Astrocyte of the spinal cord (primary cell): ENCODE measurements at regions not wholly inside any gene's neighbourhood (a gene's known extent, or its start where the extent isn't known, plus 50 kb on each side); places are given as distances from the start of the nearest gene placed in this dataset.

Source experiments
- DNase-seq: peaks from one replicate; pipeline ENCODE4 v3.0.0; 2011; ENCODE audit warnings: low read depth, low spot score
- H3K4me3 ChIP-seq: 2 replicates; pipeline ENCODE4 v1.5.1; 2011; ENCODE audit warnings: low read depth, mild to moderate bottlenecking, low read length, moderate library complexity
- in situ Hi-C: cut with HindIII; loops from 2 replicates; pipeline ENCODE4 v1.10.0; 2017; ENCODE audit warnings: low sequenced_read_pairs
- TF ChIP-seq, protein P1 (sequence below): IDR thresholded peaks from 2 replicates; pipeline ENCODE4 v1.5.1; 2012; ENCODE audit warnings: low read depth, mild to moderate bottlenecking, low read length, inconsistent platforms

DNA sequence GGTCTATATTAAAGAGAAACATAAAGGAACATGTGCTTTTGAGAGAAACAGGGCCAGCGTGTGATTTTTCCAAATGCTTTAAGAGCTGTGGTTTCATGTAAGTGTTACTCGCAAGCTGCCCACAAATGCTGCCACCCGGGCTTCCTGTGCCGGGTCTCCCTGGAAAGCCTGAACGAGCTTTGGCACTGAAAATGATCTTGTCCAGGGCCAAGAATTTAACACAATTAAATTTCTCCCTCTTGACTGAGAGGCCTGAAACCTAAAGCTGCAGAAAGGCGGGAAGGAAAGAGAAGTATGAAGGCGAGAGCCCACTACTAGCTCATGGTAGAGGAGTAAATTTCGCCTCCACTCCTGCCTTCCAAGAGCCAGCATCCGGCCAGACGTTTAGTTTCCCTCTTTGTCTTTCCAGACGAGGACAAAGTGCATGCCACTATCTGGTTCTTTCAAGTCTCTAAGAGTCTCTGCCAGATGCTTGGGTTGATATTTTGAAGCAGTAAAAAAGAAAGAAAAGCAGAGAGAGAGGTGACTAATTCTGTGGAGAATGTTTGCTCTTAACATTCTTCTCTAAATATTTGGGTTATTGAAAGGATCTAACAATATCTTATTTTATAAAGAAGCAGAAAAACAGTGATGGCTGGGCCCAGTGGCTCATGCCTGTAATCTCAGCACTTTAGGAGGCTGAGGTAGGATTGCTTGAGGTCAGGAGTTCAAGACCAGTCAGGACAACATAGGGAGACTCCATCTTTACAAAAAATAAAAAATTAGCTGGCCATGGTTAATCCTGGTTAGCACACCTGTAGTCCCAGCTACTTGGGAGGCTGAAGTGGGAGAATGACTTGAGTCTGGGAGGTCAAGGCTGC lies 100.0 kb upstream of the HNRNPU start:
- in situ Hi-C loops = no loop called here
- TF ChIP-seq, protein P1, sequence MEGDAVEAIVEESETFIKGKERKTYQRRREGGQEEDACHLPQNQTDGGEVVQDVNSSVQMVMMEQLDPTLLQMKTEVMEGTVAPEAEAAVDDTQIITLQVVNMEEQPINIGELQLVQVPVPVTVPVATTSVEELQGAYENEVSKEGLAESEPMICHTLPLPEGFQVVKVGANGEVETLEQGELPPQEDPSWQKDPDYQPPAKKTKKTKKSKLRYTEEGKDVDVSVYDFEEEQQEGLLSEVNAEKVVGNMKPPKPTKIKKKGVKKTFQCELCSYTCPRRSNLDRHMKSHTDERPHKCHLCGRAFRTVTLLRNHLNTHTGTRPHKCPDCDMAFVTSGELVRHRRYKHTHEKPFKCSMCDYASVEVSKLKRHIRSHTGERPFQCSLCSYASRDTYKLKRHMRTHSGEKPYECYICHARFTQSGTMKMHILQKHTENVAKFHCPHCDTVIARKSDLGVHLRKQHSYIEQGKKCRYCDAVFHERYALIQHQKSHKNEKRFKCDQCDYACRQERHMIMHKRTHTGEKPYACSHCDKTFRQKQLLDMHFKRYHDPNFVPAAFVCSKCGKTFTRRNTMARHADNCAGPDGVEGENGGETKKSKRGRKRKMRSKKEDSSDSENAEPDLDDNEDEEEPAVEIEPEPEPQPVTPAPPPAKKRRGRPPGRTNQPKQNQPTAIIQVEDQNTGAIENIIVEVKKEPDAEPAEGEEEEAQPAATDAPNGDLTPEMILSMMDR = no peak
- peak; percentile 85 for DNase-seq
- no peak overlapping the region for H3K4me3 ChIP-seq

DNA sequence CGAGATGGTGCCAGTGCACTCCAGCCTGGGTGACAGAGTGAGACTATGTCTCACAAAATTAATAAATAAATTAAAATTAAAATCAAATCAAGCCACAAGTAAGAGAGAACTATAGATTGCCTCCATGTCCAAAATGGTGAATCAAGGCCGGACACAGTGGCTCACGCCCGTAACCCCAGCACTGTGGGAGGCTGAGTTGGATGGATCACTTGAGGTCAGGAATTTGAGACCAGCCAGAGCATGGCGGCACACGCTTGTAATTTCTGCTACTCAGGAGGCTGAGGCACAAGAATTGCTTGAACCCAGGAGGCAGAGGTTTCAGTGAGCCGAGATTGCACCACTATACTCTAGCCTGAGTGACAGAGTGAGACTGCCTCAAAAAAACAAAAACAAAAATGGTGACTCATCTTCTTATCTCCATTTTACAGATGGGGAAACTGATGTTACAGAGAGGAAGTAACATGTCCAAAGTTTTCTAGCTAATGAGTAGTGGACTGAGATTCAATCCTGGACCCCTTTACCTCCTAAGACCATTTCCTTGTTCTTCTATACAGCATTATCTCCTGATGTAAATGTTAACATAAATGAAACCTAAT lies 99.0 kb upstream of the HNRNPU start:
- TF ChIP-seq, protein P1 = no peak
- H3K4me3 ChIP-seq = no peak overlapping the region
- DNase-seq = peak; percentile 8
- in situ Hi-C loops = no loop called here

DNA sequence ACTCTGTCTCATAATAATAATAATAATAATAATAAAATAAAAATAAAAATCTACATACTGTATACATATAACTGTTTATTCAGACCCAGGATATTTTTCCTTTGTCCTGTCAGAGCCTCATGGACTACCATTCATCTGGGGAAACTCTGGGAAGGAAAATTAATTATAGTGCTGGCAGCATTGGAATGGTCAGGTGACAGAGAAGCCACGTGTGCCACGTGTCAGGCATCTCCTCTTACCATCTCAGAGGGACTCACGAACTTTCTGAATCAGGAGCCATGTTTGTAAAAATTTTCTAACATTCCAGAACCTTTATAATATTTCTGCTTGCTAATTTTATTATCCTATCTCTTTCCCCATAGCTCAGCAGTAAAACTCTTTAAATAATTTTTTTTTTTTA lies 97.8 kb upstream of the HNRNPU start:
- in situ Hi-C loops = no loop called here
- no peak for DNase-seq
- no peak overlapping the region for H3K4me3 ChIP-seq
- TF ChIP-seq, protein P1 = no peak

DNA sequence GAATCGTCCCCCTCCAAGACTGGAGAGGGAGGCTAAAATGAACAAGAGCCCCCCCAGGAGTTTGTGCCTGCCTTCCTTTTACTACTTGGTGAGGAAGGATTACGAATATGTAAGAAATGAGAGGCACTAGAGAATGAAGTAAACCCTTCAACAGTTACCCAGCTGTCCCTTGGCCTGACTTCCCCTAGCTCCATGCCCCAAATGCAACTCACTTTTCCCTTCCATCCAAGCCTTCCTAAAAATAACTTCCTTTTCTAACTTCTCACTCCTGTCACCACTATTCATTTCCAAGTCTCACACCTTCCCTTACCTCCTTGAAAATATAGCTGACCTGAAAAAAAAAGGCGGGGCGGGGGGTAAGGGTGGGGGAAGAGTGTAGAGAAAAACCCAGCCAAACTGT lies 96.6 kb upstream of the HNRNPU start:
- no peak for DNase-seq
- in situ Hi-C loops = no loop called here
- no peak overlapping the region for H3K4me3 ChIP-seq
- TF ChIP-seq, protein P1 = no peak

DNA sequence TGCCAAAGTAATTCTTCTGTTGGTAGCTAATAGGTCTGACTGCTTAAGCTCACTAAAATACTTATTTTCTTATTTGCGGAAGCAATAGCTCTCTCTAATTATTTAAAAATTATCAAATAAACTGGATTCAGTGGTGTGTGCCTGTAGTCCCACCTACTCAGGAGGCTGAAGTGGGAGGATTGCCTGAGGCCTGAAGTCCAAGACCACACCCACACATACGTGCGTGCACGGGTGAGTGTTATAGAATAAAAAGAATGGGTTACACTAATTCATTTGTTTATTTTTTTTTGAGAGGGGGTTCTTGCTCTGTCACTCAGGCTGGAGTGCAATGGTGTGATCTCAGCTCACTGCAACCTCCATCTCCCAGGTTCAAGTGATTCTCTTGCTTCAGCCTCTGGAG lies 94.2 kb upstream of the HNRNPU start:
- no peak for DNase-seq
- in situ Hi-C loops = no loop called here
- no peak overlapping the region for H3K4me3 ChIP-seq
- TF ChIP-seq, protein P1 = no peak

DNA sequence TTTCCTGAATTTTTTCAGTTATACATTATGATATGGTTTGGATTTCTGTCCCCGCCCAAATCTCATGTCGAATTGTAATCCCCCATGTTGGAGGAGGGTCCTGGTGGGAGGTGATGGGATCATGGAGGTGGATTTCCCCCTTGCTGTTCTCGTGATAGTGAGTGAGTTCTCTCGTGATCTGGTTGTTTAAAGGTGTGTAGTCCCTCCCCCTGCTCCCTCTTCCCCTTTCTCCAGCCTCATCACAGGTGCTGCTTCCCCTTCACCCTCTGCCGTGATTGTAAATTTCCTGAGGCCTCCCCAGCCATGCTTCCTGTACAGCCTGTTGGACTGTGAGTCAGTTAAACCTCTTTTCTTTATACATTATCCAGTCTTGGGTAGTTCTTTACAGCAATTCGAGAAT lies 93.2 kb upstream of the HNRNPU start:
- in situ Hi-C loops = no loop called here
- TF ChIP-seq, protein P1 = no peak
- H3K4me3 ChIP-seq = no peak overlapping the region
- no peak for DNase-seq
